HG03108 (cell line): ENCODE measurements at regions not wholly inside any gene's neighbourhood (a gene's known extent, or its start where the extent isn't known, plus 50 kb on each side); places are given as distances from the start of the nearest gene placed in this dataset.

Experiments used
- ATAC-seq: cut with Tn5 transposase; IDR thresholded peaks from one replicate; pipeline ENCODE4 v1.9.1; 2021; ENCODE audit warnings: moderate library complexity; ENCODE audit not compliant: unreplicated experiment

- ATAC-seq: no peak
These were observed 185.8 kb upstream of the TMPO start for GRCh38 chr12:98329589-98329988.

- no peak for ATAC-seq
These were observed 182.7 kb upstream of the TMPO start for GRCh38 chr12:98332642-98333041.

GRCh38 chr12:98334768-98335167 lies 180.6 kb upstream of the TMPO start:
- no peak for ATAC-seq

GRCh38 chr12:98341026-98341425 lies 174.4 kb upstream of the TMPO start:
- ATAC-seq: no peak

GRCh38 chr12:98341732-98342131 lies 173.7 kb upstream of the TMPO start:
- ATAC-seq: no peak

DNA sequence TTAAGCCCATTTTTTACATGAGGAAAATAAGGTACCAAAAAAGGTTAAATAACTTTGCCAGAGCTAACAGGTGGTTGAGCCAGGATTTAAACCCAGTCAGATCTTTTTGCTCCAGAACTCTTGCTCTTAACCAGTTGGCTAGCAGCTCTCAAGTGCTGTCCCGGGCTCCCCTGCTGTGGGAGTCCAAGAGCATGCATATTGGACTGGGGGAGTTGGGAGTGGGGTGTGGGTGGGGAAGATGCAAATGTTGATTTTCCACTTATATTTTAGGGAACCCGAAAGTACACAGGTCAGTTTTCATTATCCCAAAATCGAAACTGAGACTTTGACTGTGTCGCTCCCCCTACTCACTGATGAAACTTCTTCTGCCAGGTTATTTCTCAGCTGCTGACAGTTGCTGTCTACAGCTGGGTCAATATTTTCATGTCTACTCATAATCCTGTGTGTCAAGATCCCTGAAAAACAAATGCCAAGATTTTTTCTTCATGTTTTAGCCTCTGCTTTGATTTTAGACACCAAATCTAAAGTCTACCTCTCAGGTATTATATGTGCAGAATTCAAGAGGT lies 172.3 kb upstream of the TMPO start:
- no peak for ATAC-seq

DNA sequence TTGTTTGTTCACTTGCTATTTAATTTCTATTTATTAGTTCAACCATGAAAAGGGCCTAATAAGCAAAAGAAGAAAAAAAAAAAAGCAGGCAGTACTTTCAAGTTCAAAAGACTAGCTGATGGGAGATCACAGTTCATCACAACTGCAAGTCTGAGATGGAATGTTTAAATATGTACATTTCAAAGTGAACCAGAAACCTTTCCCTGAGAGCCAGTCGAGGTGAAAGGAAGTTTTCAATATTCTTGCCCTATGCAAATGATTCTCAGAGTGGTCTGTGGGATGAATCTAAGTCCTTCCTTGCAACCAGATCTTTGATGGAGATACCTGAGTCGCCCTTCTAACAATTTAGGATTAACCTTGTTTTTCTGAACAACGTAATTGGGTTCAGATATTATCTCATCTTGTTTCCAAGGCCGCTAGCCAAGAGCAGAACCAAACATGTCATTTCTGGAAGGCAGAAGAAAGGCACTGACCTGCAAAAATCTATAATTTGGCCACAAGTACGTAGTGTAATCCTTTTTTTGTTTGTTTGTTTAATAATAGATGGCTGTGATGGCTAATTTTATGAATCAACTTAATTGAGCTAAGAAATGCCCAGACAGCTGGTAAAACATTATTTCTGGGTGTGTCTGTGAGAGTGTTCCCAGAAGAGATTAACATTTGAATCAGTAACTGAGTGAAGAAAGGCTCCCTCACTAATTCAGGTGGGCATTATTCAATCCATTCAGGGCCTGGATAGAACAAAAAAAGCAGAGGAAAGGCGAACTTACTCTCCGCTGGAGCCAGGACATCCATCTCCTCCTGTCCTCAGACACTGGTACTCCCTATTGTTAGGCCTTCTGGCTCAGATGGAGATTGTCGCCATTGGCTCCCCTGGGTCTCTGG lies 171.1 kb upstream of the TMPO start:
- ATAC-seq: no peak

GRCh38 chr12:98345308-98345876 lies 170.0 kb upstream of the TMPO start:
- ATAC-seq: no peak

DNA sequence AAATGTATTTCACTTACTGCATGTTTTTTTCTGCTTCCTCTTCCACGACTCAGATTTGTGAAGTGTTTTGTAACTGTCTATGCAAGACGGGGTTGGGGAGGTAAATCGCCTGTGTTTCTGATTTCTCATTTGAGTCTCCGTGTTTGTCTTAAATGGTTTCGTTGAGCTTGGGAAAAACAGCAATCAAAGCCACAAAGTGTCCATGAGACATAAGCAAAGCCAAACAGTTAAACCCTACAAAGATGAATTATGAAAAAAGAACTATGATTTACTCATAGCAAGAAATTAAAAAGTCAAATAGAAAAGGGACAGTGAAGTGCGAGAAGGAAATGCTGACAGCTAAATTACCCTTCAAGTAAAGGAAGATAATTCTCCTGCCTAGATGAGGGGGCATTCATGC lies 164.3 kb upstream of the TMPO start:
- ATAC-seq: no peak

DNA sequence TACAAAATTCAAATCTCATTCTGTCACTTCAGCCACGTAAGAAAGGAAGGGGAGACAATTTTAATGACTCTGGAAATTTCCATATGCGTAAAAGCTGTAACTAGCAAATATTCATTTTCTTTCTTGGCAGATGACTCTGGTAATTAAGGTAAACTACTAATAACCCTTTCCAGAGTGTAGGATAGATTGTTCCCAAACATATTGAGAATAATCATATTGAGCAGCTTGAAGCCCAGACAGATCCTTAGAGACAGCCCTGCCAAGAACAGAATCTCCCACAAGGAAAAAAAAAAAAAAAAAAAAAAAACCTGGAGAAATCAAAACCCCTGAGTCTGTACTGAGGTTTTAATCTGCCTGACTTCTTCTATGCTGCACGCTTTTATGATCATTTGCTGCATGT lies 163.6 kb upstream of the TMPO start:
- no peak for ATAC-seq

- no peak for ATAC-seq
These were observed 163.1 kb upstream of the TMPO start for GRCh38 chr12:98352218-98352811.

DNA sequence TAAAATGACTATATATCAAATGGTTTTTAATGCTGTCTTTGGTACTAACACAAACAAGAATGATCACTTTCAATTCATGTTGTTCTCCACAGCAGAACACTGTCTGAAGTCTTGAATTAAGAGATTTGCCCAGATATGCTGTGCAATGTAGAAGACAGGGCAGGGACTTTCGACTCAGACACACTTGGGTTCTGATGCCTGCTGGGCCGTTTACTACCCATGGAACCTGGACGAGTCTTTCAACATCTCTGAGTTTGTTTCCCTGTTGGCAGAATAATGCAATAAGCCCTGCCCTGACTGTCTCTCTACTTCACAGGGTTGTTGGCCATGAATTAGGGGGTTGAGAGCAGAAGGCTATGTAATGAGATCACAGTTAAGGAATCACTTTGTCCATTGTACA lies 162.6 kb upstream of the TMPO start:
- no peak for ATAC-seq

- ATAC-seq: no peak
These were observed 160.8 kb upstream of the TMPO start for GRCh38 chr12:98354520-98355035.

- no peak for ATAC-seq
These were observed 160.1 kb upstream of the TMPO start for GRCh38 chr12:98355322-98355721.

DNA sequence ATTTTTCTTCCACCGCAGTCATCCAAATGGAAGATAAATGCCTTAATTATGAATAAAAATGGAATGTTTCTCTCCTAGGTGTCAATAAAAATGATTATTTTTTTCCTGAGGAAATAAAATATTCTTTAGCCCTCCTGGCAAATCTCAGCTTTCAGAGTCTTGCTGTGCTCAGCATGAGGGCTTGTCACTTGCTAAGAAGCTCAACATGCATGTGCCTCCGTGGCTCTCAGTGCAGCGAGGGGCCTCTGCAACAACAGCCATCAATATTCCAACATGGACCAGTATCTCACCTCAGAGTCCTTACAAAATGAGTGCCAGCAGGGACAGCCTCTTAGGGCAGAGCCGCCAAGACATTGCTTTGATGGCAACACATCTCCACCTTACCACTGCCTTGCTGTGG lies 159.5 kb upstream of the TMPO start:
- no peak for ATAC-seq

DNA sequence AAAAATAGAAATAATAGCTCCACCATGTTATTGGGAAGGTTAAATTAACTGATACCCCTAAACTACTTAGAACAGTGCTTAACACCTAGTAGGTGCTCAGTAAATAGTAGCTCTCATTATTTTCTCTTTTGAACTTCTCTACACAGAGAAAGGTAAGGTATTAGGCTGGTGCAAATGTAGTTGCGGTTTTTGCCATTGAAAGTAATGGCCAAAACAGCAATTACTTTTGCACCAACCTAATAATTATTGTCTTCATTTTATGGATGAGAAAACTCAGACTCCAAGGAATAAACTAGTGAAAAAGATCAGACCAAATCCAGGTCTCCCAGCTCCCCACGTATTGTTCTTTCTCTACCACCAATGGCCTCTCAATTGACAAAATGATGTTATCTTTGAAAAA lies 157.2 kb upstream of the TMPO start:
- ATAC-seq: no peak

- no peak for ATAC-seq
These were observed 155.5 kb upstream of the TMPO start for GRCh38 chr12:98359856-98360255.

DNA sequence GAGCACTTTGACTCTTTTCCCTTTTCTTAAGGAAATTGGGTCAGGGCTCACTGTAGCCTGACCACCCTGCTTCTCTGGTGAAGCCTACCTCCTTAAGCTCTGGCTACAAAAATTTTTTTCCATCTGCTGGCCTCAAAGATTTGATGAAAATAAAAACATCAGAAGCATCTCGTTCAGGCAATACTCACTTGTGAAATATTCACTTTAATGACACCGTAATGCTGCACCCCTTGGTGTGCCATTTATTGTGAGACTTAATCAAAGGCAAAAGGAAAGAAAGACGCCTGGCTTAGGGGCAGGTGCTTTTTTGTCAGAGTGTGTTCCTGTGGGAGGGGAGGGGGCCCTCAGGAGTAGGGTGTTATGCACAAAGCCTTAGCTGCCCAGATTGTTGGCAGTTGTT lies 155.0 kb upstream of the TMPO start:
- no peak for ATAC-seq

GRCh38 chr12:98369581-98369980 lies 145.8 kb upstream of the TMPO start:
- ATAC-seq: no peak

GRCh38 chr12:98370976-98371375 lies 144.4 kb upstream of the TMPO start:
- no peak for ATAC-seq

GRCh38 chr12:98371419-98371818 lies 144.0 kb upstream of the TMPO start:
- no peak for ATAC-seq
